Kidney epithelial cell (primary cell): ENCODE measurements at regions not wholly inside any gene's neighbourhood (a gene's known extent, or its start where the extent isn't known, plus 50 kb on each side); places are given as distances from the start of the nearest gene placed in this dataset.

Experiments used
- DNase-seq: peaks from one replicate; pipeline ENCODE4 v3.0.0-alpha.2; 2010; ENCODE audit warnings: low read depth
- H3K27me3 ChIP-seq: 2 replicates; pipeline ENCODE4 v1.6.0; 2011; ENCODE audit warnings: low read length; ENCODE audit not compliant: control insufficient read depth, insufficient read depth
- H3K36me3 ChIP-seq: 2 replicates; pipeline ENCODE4 v1.5.1; 2011; ENCODE audit warnings: low read length; ENCODE audit not compliant: control insufficient read depth, insufficient read depth
- H3K4me3 ChIP-seq: 2 replicates; pipeline ENCODE4 v1.5.1; 2011; ENCODE audit warnings: low read depth, mild to moderate bottlenecking, control low read depth, low read length
- CTCF ChIP-seq: IDR thresholded peaks from 2 replicates; pipeline ENCODE4 v1.5.1; 2011; ENCODE audit warnings: mild to moderate bottlenecking, moderate library complexity, low read length, control low read depth, inconsistent platforms; ENCODE audit not compliant: insufficient read depth, poor library complexity, severe bottlenecking

GRCh38 chr3:66593978-66594377 lies 93.2 kb upstream of the LRIG1 start:
- peak; percentile 74 for DNase-seq

GRCh38 chr3:66597308-66597863 lies 96.6 kb upstream of the LRIG1 start:
- Histone ChIP-seq H3K36me3 (no peaks in the 10 kb centered on the region), H3K4me3 (no peak overlapping the region), H3K27me3 (no peaks in the 10 kb centered on the region)
- DNase-seq = no peak
- no peak for TF ChIP-seq CTCF

More at GRCh38 chr3:66593978-66594377, 93.2 kb upstream of the LRIG1 start:
- Histone ChIP-seq H3K36me3 (no peaks in the 10 kb centered on the region), H3K27me3 (no peaks in the 10 kb centered on the region), H3K4me3 (no peak overlapping the region)
- no peak for TF ChIP-seq CTCF

- Histone ChIP-seq H3K4me3 (no peak overlapping the region), H3K27me3 (no peaks in the 10 kb centered on the region), H3K36me3 (no peaks in the 10 kb centered on the region)
- no peak for TF ChIP-seq CTCF
- DNase-seq = no peak
Observed at GRCh38 chr3:66598168-66598567, 97.3 kb upstream of the LRIG1 start.

- TF ChIP-seq CTCF = no peak
- Histone ChIP-seq H3K27me3 (no peaks in the 10 kb centered on the region), H3K4me3 (no peak overlapping the region), H3K36me3 (no peaks in the 10 kb centered on the region)
- DNase-seq = no peak
Observed at GRCh38 chr3:66602237-66602636, 101.4 kb upstream of the LRIG1 start.

GRCh38 chr3:66602691-66603090 lies 101.9 kb upstream of the LRIG1 start:
- H3K27me3 ChIP-seq = no peaks in the 10 kb centered on the region
- H3K36me3 ChIP-seq = no peaks in the 10 kb centered on the region
- TF ChIP-seq CTCF = no peak
- no peak for DNase-seq
- no peak overlapping the region for H3K4me3 ChIP-seq

GRCh38 chr3:66603151-66603611 lies 102.4 kb upstream of the LRIG1 start:
- H3K27me3 ChIP-seq = no peaks in the 10 kb centered on the region
- H3K36me3 ChIP-seq = no peaks in the 10 kb centered on the region
- TF ChIP-seq CTCF = no peak
- no peak overlapping the region for H3K4me3 ChIP-seq
- no peak for DNase-seq
